HCT116 (cell line): ENCODE measurements at regions not wholly inside any gene's neighbourhood (a gene's known extent, or its start where the extent isn't known, plus 50 kb on each side); places are given as distances from the start of the nearest gene placed in this dataset.

Experiments used
- ATAC-seq: fragments of 200-7000 bp; cut with Tn5 transposase; 2 replicates; pipeline ENCODE4 v1.9.1; 2020; ENCODE audit warnings: mild to moderate bottlenecking, moderate library complexity
- BruUV-seq: library from RNA; stranded (reverse); fragments of 400-500 nt; replicated peaks from 2 replicates; lab custom pipeline; 2021; lab: Mats Ljungman, UMichigan
- CTCF ChIA-PET: fragments of 300-600 bp; sonication (Branson Sonifier 250); formaldehyde crosslinking; loops from one replicate; lab custom pipeline; 2021; ENCODE audit warnings: antibody characterized with exemption; lab: Charles Lee
- POLR2A ChIA-PET: fragments of 300-600, 350-600 bp; sonication (Branson Sonifier 250); formaldehyde crosslinking; loops from one replicate; lab custom pipeline; 2021; ENCODE audit warnings: antibody characterized with exemption; lab: Charles Lee
- RAD21 ChIA-PET, 2 experiments: fragments of 300-600 bp; sonication (Branson Sonifier 250); formaldehyde crosslinking; loops; one replicate each; lab custom pipeline; 2023; ENCODE audit warnings: low total read pairs in 2 of 2; ENCODE audit not compliant: uncharacterized antibody in 2 of 2, unreplicated experiment in 2 of 2, low non-redundant PET in 1 of 2; lab: Charles Lee
- DNase-seq: peaks from one replicate; pipeline ENCODE4 v3.0.0-alpha.2; 2010; ENCODE audit warnings: low read depth, low spot score
- H2AFZ ChIP-seq: fragments of 200-600 bp; shearing (Covaris generic), sonication (generic); 2 replicates; pipeline ENCODE4 v1.6.1; 2017; ENCODE audit warnings: low read depth, mixed run types, mixed read lengths, antibody characterized with exemption, low read length; ENCODE audit not compliant: poor library complexity, severe bottlenecking
- H3K27ac ChIP-seq: 2 replicates; pipeline ENCODE4 v1.5.1; 2012; ENCODE audit warnings: low read depth, low read length
- H3K27me3 ChIP-seq: fragments of 200-600 bp; sonication (generic); 2 replicates; pipeline ENCODE4 v1.6.1; 2016; ENCODE audit warnings: mixed run types, low read length, mixed read lengths; ENCODE audit not compliant: insufficient read depth
- H3K36me3 ChIP-seq, 2 experiments: fragments of 200-500 bp in 1 of 2; fragments of 200-600 bp in 1 of 2; sonication (Bioruptor generic) in 1 of 2; sonication (generic) in 1 of 2; 2 replicates each; pipeline versions ENCODE4 v1.5.1 to v1.6.1; 2014 to 2016; ENCODE audit warnings: low read length in 2 of 2, inconsistent platforms in 1 of 2, mixed read lengths in 1 of 2, mixed run types in 1 of 2; ENCODE audit not compliant: insufficient read depth in 2 of 2, control insufficient read depth in 1 of 2
- H3K4me1 ChIP-seq, 2 experiments: fragments of 200-600 bp in 1 of 2; sonication (generic) in 1 of 2; 2 replicates each; pipeline versions ENCODE4 v1.5.1 to v1.6.1; 2012 to 2017; ENCODE audit warnings: low read length in 2 of 2, inconsistent platforms in 1 of 2, mild to moderate bottlenecking in 1 of 2, mixed read lengths in 1 of 2, mixed run types in 1 of 2, moderate library complexity in 1 of 2; ENCODE audit not compliant: insufficient read depth in 2 of 2, control insufficient read depth in 1 of 2
- H3K4me2 ChIP-seq: fragments of 200-600 bp; sonication (generic); 2 replicates; pipeline ENCODE4 v1.6.1; 2017; ENCODE audit warnings: mixed run types, low read length, mixed read lengths
- H3K4me3 ChIP-seq, 2 experiments: fragments of 200-600 bp in 1 of 2; sonication (generic) in 1 of 2; replicated peaks in 1 of 2; 2 replicates each; pipeline ENCODE4 v1.5.1; 2011 to 2016; ENCODE audit warnings: low read length in 2 of 2, control low read depth in 1 of 2, low read depth in 1 of 2, mild to moderate bottlenecking in 1 of 2, mixed read lengths in 1 of 2, mixed run types in 1 of 2
- H3K79me2 ChIP-seq: fragments of 200-600 bp; sonication (generic); 2 replicates; pipeline ENCODE4 v1.6.1; 2017; ENCODE audit warnings: mild to moderate bottlenecking, mixed run types, low read length, moderate library complexity, mixed read lengths; ENCODE audit not compliant: insufficient read depth
- H3K9ac ChIP-seq: fragments of 200-600 bp; sonication (generic); 2 replicates; pipeline ENCODE4 v1.6.1; 2016; ENCODE audit warnings: low read length, mixed read lengths
- H3K9me2 ChIP-seq: fragments of 200-600 bp; sonication (generic), shearing (Covaris generic); 2 replicates; pipeline ENCODE4 v1.6.1; 2017; ENCODE audit warnings: mixed run types, mild to moderate bottlenecking, moderate library complexity; ENCODE audit not compliant: insufficient read depth
- H3K9me3 ChIP-seq, 2 experiments: fragments of 200-500 bp in 1 of 2; fragments of 200-600 bp in 1 of 2; sonication (Bioruptor generic) in 1 of 2; sonication (generic) in 1 of 2; 2 replicates each; pipeline ENCODE4 v1.6.1; 2014 to 2017; ENCODE audit warnings: low read length in 2 of 2, mixed read lengths in 2 of 2, inconsistent platforms in 1 of 2, low read depth in 1 of 2, mild to moderate bottlenecking in 1 of 2, mixed run types in 1 of 2, moderate library complexity in 1 of 2; ENCODE audit not compliant: control insufficient read depth in 1 of 2, insufficient read depth in 1 of 2
- H4K20me1 ChIP-seq: fragments of 200-600 bp; sonication (generic), shearing (Covaris generic); 2 replicates; pipeline ENCODE4 v1.6.1; 2017; ENCODE audit warnings: mixed run types, mild to moderate bottlenecking, moderate library complexity; ENCODE audit not compliant: insufficient read depth
- CBX3 ChIP-seq: IDR thresholded peaks from 2 replicates; pipeline ENCODE4 v1.6.1; 2012; ENCODE audit warnings: low read depth
- CEBPB ChIP-seq: IDR thresholded peaks from 2 replicates; pipeline ENCODE4 v1.6.1; 2012; ENCODE audit warnings: low read depth
- EGR1 ChIP-seq: IDR thresholded peaks from 2 replicates; pipeline ENCODE4 v1.6.1; 2012; ENCODE audit warnings: low read depth
- ELF1 ChIP-seq: IDR thresholded peaks from 2 replicates; pipeline ENCODE4 v1.6.1; 2012; ENCODE audit warnings: low read depth, borderline replicate concordance
- EZH2 ChIP-seq: fragments of 200-600 bp; sonication (generic); IDR thresholded peaks from 2 replicates; pipeline ENCODE4 v1.6.1; 2017; ENCODE audit warnings: antibody characterized with exemption, mixed run types
- FOSL1 ChIP-seq: IDR thresholded peaks from 2 replicates; pipeline ENCODE4 v1.6.1; 2012; ENCODE audit warnings: low read depth
- JUND ChIP-seq: IDR thresholded peaks from 2 replicates; pipeline ENCODE4 v1.6.1; 2012
- POLR2A ChIP-seq: IDR thresholded peaks from 2 replicates; pipeline ENCODE4 v1.7.0; 2011; ENCODE audit warnings: borderline replicate concordance; ENCODE audit not compliant: insufficient read depth, insufficient read length; ENCODE audit errors: extremely low read depth
- POLR2AphosphoS5 ChIP-seq: IDR thresholded peaks from 2 replicates; pipeline ENCODE4 v1.6.1; 2011; ENCODE audit warnings: mild to moderate bottlenecking, low read depth, low read length, moderate library complexity
- REST ChIP-seq: IDR thresholded peaks from 2 replicates; pipeline ENCODE4 v1.6.1; 2012; ENCODE audit warnings: low read depth
- SIN3A ChIP-seq: IDR thresholded peaks from 2 replicates; pipeline ENCODE4 v1.6.1; 2012; ENCODE audit warnings: low read depth
- SP1 ChIP-seq: IDR thresholded peaks from 2 replicates; pipeline ENCODE4 v1.6.1; 2012; ENCODE audit warnings: low read depth
- ZBTB33 ChIP-seq: IDR thresholded peaks from 2 replicates; pipeline ENCODE4 v1.6.1; 2011; ENCODE audit warnings: mild to moderate bottlenecking, low read length, moderate library complexity; ENCODE audit not compliant: insufficient replicate concordance; ENCODE audit errors: extremely low read depth
- ZFX ChIP-seq: fragments of 450-650 bp; IDR thresholded peaks from 2 replicates; pipeline ENCODE4 v1.6.1; 2017
- intact Hi-C: fragments of 100-400 bp; cut with micrococcal nuclease; formaldehyde crosslinking; loops from 2 replicates; pipeline ENCODE4 v1.10.0; 2022

- RAD21 ChIA-PET: no interaction called here
- no peaks in the 10 kb centered on the region for H3K9me3 ChIP-seq
- no peak for ATAC-seq
- H3K9ac ChIP-seq: no peak overlapping the region
- H3K4me1 ChIP-seq: no peaks in the 10 kb centered on the region
- no peaks in the 10 kb centered on the region for H3K9me2 ChIP-seq
- no peak overlapping the region for H3K4me3 ChIP-seq
- H3K27ac ChIP-seq: no peak overlapping the region
- CTCF ChIA-PET: no interaction called here
- no peaks in the 10 kb centered on the region for H4K20me1 ChIP-seq
- peaks cover 57% of the 10 kb centered on the region for H3K27me3 ChIP-seq
- BruUV-seq: no TSS peak
- no peaks in the 10 kb centered on the region for H3K79me2 ChIP-seq
- TF ChIP-seq ZFX (no peak), CBX3 (no peak), POLR2A (no peak), ELF1 (no peak), REST (no peak), SIN3A (no peak), POLR2AphosphoS5 (no peak), JUND (no peak), SP1 (no peak), CEBPB (no peak), ZBTB33 (no peak), EGR1 (no peak), EZH2 (no peak), FOSL1 (no peak)
- DNase-seq: no peak
- no peaks in the 10 kb centered on the region for H3K36me3 ChIP-seq
- intact Hi-C loops: no loop called here
- H3K4me2 ChIP-seq: no peak overlapping the region
- POLR2A ChIA-PET: no interaction called here
- H2AFZ ChIP-seq: no peak overlapping the region
Observed at GRCh38 chr18:47380153-47380552, 128.7 kb upstream of the SKOR2 start.
